B cell (primary cell): ENCODE measurements at regions not wholly inside any gene's neighbourhood (a gene's known extent, or its start where the extent isn't known, plus 50 kb on each side); places are given as distances from the start of the nearest gene placed in this dataset.

Source experiments
- CTCF ChIP-seq: fragments of 200-600 bp; IDR thresholded peaks from one replicate; pipeline ENCODE4 v1.8.0; 2022; ENCODE audit warnings: antibody characterized with exemption, mild to moderate bottlenecking
- EZH2 ChIP-seq: IDR thresholded peaks from 2 replicates; pipeline ENCODE4 v1.6.1; 2012; ENCODE audit warnings: borderline replicate concordance, low read depth, mild to moderate bottlenecking, moderate library complexity, low read length; ENCODE audit not compliant: insufficient read depth, poor library complexity, severe bottlenecking

GRCh38 chr9:32289756-32290155 lies 94.7 kb upstream of the ACO1 start:
- TF ChIP-seq CTCF (no peak), EZH2 (no peak)
